GM18520 (cell line): ENCODE measurements at regions not wholly inside any gene's neighbourhood (a gene's known extent, or its start where the extent isn't known, plus 50 kb on each side); places are given as distances from the start of the nearest gene placed in this dataset.
"Not testable (repeated sequence)": the region's sequence is repeated elsewhere in the genome, so short reads cannot be mapped to it uniquely, and the experiment has no call there.

Experiments used
- ATAC-seq: cut with Tn5 transposase; IDR thresholded peaks from one replicate; pipeline ENCODE4 v1.9.1; 2021; ENCODE audit not compliant: unreplicated experiment

GRCh38 chr16:29237495-29237894 is 169.0 kb downstream of the NPIPB11 start:
- not testable (repeated sequence) for ATAC-seq

GRCh38 chr16:29237023-29237422 is 169.5 kb downstream of the NPIPB11 start:
- not testable (repeated sequence) for ATAC-seq

GRCh38 chr16:29235836-29236370 is 170.6 kb downstream of the NPIPB11 start:
- not testable (repeated sequence) for ATAC-seq

- not testable (repeated sequence) for ATAC-seq
Observed at GRCh38 chr16:29234536-29235275, 171.8 kb downstream of the NPIPB11 start.

- not testable (repeated sequence) for ATAC-seq
Observed at GRCh38 chr16:29233705-29234404, 172.7 kb downstream of the NPIPB11 start.

GRCh38 chr16:29232811-29233704 is 173.5 kb downstream of the NPIPB11 start:
- ATAC-seq = no peak

GRCh38 chr16:29232160-29232705 is 174.3 kb downstream of the NPIPB11 start:
- not testable (repeated sequence) for ATAC-seq

- ATAC-seq = no peak
Observed at GRCh38 chr16:29231244-29231643, 175.3 kb downstream of the NPIPB11 start.

- no peak for ATAC-seq
Observed at GRCh38 chr16:29230671-29231096, 175.8 kb downstream of the NPIPB11 start.

GRCh38 chr16:29230006-29230668 is 176.4 kb downstream of the NPIPB11 start:
- not testable (repeated sequence) for ATAC-seq

- ATAC-seq = not testable (repeated sequence)
Observed at GRCh38 chr16:29229616-29230005, 176.9 kb downstream of the NPIPB11 start.

- not testable (repeated sequence) for ATAC-seq
Observed at GRCh38 chr16:29228664-29229611, 177.6 kb downstream of the NPIPB11 start.

- ATAC-seq = not testable (repeated sequence)
Observed at GRCh38 chr16:29227751-29228663, 178.5 kb downstream of the NPIPB11 start.

- no peak for ATAC-seq
Observed at GRCh38 chr16:29226782-29227181, 179.7 kb downstream of the NPIPB11 start.

GRCh38 chr16:29224675-29225074 is 181.8 kb downstream of the NPIPB11 start:
- not testable (repeated sequence) for ATAC-seq

- ATAC-seq = not testable (repeated sequence)
Observed at GRCh38 chr16:29222615-29223014, 183.9 kb downstream of the NPIPB11 start.

- not testable (repeated sequence) for ATAC-seq
Observed at GRCh38 chr16:29222008-29222407, 184.5 kb downstream of the NPIPB11 start.
